GM21737 (cell line): ENCODE measurements at regions not wholly inside any gene's neighbourhood (a gene's known extent, or its start where the extent isn't known, plus 50 kb on each side); places are given as distances from the start of the nearest gene placed in this dataset.
"Not testable (repeated sequence)": the region's sequence is repeated elsewhere in the genome, so short reads cannot be mapped to it uniquely, and the experiment has no call there.

ENCODE experiments used
- ATAC-seq: cut with Tn5 transposase; IDR thresholded peaks from one replicate; pipeline ENCODE4 v1.9.1; 2021; ENCODE audit warnings: mild to moderate bottlenecking, moderate library complexity; ENCODE audit not compliant: unreplicated experiment

GRCh38 chr10:78465431-78465830, 431.8 kb downstream of the RPS24 start:
- ATAC-seq = no peak

GRCh38 chr10:78467496-78468106, 433.9 kb downstream of the RPS24 start:
- ATAC-seq = no peak

- ATAC-seq = not testable (repeated sequence)
These were observed 435.1 kb downstream of the RPS24 start for GRCh38 chr10:78468731-78469130.

- no peak for ATAC-seq
These were observed 436.8 kb downstream of the RPS24 start for GRCh38 chr10:78470267-78471103.

- no peak for ATAC-seq
These were observed 437.7 kb downstream of the RPS24 start for GRCh38 chr10:78471326-78471722.

GRCh38 chr10:78471723-78472550, 438.3 kb downstream of the RPS24 start:
- no peak for ATAC-seq

- no peak for ATAC-seq
These were observed 438.9 kb downstream of the RPS24 start for GRCh38 chr10:78472551-78472890.

- ATAC-seq = no peak
These were observed 439.3 kb downstream of the RPS24 start for GRCh38 chr10:78473006-78473405.

DNA sequence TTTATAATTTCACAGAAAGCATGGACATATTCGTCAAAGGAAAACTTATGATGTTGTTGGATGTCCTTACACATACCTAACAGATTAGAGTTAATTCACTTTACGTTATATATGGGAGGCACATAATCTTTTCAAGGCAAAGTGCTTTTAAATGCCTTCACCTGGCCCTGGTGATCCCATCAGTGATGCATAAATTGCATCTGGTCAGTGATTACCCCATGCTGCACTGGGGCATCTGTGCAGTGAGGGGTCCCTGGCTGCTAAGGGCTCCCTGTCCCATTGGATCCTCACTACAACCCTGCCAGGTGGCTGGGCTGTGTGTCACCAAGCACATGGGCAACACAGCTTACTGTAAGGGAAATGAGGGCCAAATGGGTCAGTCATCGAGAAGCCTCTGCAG, 441.1 kb downstream of the RPS24 start:
- no peak for ATAC-seq

DNA sequence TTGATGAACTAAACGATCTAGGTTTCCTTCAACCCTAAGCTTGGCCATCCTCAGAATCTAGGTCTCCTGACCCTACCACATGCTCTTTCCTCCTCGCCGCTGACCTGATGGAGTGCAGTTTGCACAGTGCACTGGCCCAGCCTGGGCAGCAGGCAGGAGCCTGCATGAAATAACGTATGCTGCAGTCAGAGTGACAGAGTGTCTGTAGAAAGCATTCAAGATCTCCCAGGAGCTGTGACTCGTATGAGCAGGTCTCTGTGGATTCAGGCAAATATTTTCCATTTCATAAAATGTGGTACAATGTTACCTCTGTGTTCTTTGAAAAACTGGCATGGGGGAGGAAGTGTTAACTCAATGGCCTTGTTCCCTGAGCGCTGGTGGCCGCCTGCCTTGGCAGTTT, 441.8 kb downstream of the RPS24 start:
- ATAC-seq = no peak

DNA sequence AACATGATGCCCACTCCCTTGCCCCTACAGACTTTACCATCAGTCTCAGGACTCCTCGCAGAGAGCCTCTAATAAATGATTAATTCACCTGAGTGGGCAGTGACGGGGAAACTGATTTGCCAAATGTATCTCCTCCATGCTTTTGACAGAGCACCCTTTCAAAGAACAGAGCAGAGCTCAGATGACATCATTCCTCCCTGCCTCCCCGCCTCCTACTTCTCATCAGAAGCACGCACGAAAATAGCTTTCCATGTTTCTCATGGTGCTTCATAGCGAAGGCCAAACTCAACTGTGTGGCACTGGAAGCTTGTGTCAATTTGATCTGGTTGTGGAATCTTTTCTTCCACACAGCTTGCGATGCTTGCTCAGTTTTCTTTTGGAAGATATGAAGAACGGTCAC, 442.5 kb downstream of the RPS24 start:
- ATAC-seq = no peak

- no peak for ATAC-seq
These were observed 443.2 kb downstream of the RPS24 start for GRCh38 chr10:78476844-78477243.

DNA sequence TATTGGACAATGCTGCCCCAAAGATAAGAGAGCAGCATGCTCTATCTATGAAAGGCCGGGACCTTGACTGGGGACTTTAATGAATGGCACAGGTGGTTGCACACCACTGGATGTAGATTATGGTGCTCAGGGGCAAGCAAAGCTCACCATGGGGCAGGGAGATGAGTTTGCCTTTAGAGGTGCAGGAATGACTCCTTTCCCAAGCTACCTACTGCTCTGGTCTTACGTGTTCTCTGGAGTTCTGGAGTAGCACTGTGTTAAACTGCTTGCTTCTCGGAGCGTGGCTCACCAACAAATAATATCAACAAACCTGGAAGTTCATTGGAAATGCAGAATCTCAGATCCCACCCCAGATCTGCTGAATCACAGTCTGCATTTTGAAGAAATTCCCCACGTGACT, 445.3 kb downstream of the RPS24 start:
- no peak for ATAC-seq

DNA sequence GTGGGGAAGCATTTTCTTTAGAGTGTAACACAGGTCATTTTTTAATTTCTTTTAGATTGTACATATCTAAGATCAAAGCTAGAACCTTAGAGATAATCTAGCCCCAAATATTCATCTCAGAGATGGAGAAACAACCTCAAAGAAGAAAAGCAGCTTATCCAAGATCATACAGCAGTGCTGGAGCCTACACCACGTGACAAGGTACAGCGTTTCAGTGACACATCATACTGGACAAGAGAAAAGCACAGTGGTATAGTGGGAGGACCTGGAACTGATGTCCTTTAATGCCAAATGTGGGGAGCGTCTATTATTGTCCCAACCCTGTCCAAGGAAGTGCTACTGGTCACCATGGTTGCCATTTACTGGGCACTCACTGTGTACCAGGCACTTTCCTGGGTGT, 445.8 kb downstream of the RPS24 start:
- ATAC-seq = no peak

DNA sequence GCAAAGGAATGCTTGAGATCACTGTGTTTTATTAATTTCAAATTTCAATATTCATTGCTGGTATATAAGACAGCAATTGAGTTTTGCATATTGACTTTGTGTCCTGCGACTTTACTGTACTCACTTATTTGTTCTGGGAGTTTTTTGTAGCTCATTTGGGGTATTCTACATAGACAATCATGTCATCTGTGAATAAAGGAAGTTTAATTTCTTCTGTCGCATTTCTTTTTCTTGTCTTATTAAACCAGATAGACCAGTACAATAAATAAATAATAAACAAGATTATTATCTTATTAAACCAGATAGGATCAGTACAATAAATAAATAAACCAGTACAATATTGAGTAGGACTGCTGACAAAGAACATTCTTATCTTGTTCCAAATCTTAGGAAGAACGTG, 448.2 kb downstream of the RPS24 start:
- no peak for ATAC-seq

DNA sequence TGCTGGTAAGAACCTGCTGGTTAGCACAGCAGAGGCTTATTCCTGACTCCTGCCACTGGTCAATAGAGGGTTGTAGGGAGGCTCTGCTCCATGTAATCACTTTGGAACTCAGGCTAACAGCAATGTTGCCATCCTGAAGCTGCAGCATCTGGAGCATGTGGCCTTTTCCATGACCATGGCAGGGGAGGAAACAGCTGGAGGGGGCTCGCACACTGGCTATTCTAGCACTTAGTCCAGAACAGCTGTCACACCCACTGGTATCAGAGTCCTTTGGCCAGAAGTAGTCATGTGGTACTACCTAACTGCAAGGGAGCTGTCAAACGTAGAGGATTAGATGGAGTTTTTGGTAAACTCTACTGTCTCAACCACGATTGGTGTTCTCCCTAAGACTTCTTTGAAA, 450.0 kb downstream of the RPS24 start:
- no peak for ATAC-seq

DNA sequence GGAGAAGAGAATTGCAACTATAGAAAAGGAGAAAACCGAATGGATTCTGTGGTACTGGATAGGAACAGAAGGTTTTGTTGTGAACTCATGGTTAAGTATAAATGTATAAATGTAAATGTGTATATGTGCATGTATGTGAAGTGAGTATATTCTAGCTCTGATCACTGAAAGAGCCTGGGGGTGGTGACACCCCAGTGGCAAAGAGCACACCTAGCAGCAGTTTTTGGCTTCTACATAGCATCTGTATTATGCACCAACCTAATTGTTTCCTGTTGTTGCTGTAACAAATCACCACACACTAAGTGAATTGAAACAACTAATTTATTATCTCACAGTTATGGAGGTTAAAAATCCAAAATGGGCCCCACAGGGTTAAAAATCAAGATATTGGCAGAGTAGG, 455.4 kb downstream of the RPS24 start:
- ATAC-seq = no peak

GRCh38 chr10:78491812-78492211, 458.1 kb downstream of the RPS24 start:
- no peak for ATAC-seq

- no peak for ATAC-seq
These were observed 458.8 kb downstream of the RPS24 start for GRCh38 chr10:78492424-78492823.

DNA sequence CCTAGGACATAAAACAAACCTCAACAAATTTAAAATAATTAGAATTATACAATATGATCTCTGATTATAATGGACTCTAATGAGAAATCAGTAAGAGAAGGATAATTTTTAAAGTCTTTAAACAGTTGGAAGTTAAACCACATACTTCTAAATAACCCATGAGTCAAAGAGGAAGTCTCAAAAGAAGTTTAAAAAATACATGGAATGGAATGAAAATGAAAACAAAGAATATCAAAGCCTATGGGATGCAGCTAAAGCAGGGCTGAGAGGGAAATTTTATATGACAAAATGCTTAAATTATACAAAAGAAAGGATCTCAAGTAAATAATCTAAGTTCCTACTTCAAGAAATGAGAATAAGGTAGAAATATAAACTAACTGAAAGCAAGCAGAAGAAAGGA, 460.5 kb downstream of the RPS24 start:
- ATAC-seq = no peak

DNA sequence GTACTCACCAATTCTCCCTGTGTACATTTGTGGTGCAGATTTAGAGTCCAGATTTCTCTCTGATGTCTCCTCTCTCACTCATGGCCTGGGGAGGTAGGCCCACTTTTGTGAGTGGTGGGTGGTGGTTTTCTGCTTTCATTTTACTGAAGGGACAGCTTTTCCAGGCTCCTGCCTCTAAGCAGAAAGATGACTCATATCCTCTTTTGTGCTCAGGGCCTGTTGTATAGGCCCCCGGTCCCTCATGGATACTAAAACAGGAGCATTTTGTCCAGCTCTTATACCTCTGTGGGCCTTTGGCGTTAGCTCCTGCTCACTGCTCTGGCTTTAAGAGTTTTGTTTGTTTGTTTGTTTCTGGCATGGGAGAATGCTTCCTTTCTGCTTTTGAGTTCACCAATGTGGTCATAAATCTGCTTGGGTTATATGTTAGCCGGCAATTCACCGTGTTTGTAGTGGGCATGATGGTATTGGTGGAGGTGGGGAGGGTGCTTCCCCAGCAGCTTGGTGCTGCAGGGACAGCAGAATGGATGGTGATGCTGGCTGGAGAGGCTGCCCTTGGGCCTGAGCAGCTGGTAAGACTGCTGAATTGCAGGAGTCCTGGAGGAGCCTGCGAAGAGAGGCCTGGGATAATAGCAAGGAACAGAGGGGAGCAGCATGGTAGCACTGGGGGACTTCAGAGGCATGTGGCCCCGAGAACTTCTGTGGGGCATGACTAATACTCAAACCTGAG, 468.7 kb downstream of the RPS24 start:
- ATAC-seq = no peak
